ENCODE measurements at regions not wholly inside any gene's neighbourhood (a gene's known extent, or its start where the extent isn't known, plus 50 kb on each side); places are given as distances from the start of the nearest gene placed in this dataset.
A peak's percentile ranks its signal among the peaks of the same experiment; 100 is the strongest.

- CTCF ChIA-PET (ENCODE audit: low intra/inter-chr PET ratio, low total read pairs) = no interaction called here
- Histone ChIP-seq H3K27ac (ENCODE audit: extremely low read length, insufficient read depth, low read length) (no peak overlapping the region), H3K36me3 (replicated peaks in 1 of 2; ENCODE audit: control insufficient read depth in 1 of 2, insufficient read depth in 2 of 2, low read length in 2 of 2) (no peaks in the 10 kb centered on the region), H3K79me2 (ENCODE audit: insufficient read depth, low read length) (no peaks in the 10 kb centered on the region), H3K9me3 (ENCODE audit: low read length) (no peaks in the 10 kb centered on the region), H3K4me1 (ENCODE audit: insufficient read depth, low read length) (no peaks in the 10 kb centered on the region), H3K27me3 (ENCODE audit: control insufficient read depth in 1 of 2, insufficient read depth in 2 of 2, low read length in 2 of 2) (peaks cover 6 to 25% of the 10 kb centered on the region in 2 experiments; a peak in 3 of 5 replicates), H2AFZ (ENCODE audit: low read length) (no peak overlapping the region), H3K4me2 (ENCODE audit: low read depth, low read length) (no peak overlapping the region), H4K20me1 (ENCODE audit: insufficient read depth, low read length) (no peaks in the 10 kb centered on the region), H3K4me3 (replicated peaks in 1 of 3; ENCODE audit: insufficient read depth in 1 of 3, low read depth in 2 of 3, low read length in 3 of 3) (no peak overlapping the region), H3K9ac (ENCODE audit: insufficient read depth, low read depth, low read length) (no peak overlapping the region)
- 7% methylated on average over 7 of the region's 7 CpGs for WGBS (ENCODE audit: low lambda C conversion rate)
- ATAC-seq = no peak
- BruUV-seq (replicated peaks) = no TSS peak
- POLR2A ChIA-PET = no interaction called here
- FAIRE-seq = no peak
- in situ Hi-C loops (cut with HindIII; ENCODE audit: extremely low pct_ligation_motif_present, low pct_unique_long_range_greater_than_20kb) = no loop called here
- intact Hi-C loops (cut with micrococcal nuclease; ENCODE audit: unreplicated experiment) = no loop called here
- no peak for DNase-seq (ENCODE audit: low spot score)
- TF ChIP-seq TRIM22 (IDR thresholded peaks at IDR 0.05) (no peak), MXI1 (IDR thresholded peaks at IDR 0.05; ENCODE audit: borderline replicate concordance, low read depth, low read length) (no peak), ZFY (CRISPR knock-in tag; IDR thresholded peaks at IDR 0.05) (no peak), ATF7 (IDR thresholded peaks at IDR 0.05) (0 out of 2 replicates have a peak, but pooled peaks have one; percentile 34), ATF7 (CRISPR knock-in tag; IDR thresholded peaks at IDR 0.05) (no peak), ZNF878 (CRISPR knock-in tag; IDR thresholded peaks at IDR 0.05) (no peak), RBAK (CRISPR knock-in tag; IDR thresholded peaks at IDR 0.05) (no peak)
Observed at GRCh38 chr6:163708466-163708865, 293.9 kb downstream of the QKI start.

Measured in HepG2 (cell line).